HEK293 (cell line): ENCODE measurements at regions not wholly inside any gene's neighbourhood (a gene's known extent, or its start where the extent isn't known, plus 50 kb on each side); places are given as distances from the start of the nearest gene placed in this dataset.

Experiments used
- CTCF ChIA-PET: fragments of 350-600 bp; formaldehyde crosslinking; extraction: SDS; loops from one replicate; lab custom pipeline; 2021; ENCODE audit warnings: antibody characterized with exemption; lab: Yijun Ruan, JAX
- POLR2A ChIA-PET: fragments of 300-600 bp; formaldehyde crosslinking; extraction: SDS; loops from one replicate; lab custom pipeline; 2020; ENCODE audit warnings: antibody characterized with exemption, inconsistent platforms; lab: Yijun Ruan, JAX
- H3K27ac ChIP-seq: fragments of 200-500 bp; sonication (Bioruptor generic); 2 replicates; pipeline ENCODE4 v1.5.1; 2014; ENCODE audit warnings: low read depth, low read length, control low read depth, inconsistent platforms; ENCODE audit errors: extremely low read depth
- H3K36me3 ChIP-seq, 2 experiments: fragments of 200-500 bp in 1 of 2; sonication (Bioruptor generic) in 1 of 2; 1 replicate in 1 of 2; 2 replicates in 1 of 2; pipeline ENCODE4 v1.5.1; 2014 to 2017; ENCODE audit warnings: inconsistent platforms in 2 of 2, low read length in 2 of 2; ENCODE audit not compliant: control insufficient read depth in 2 of 2, insufficient read depth in 1 of 2
- H3K4me1 ChIP-seq: fragments of 200-500 bp; sonication (Bioruptor generic); 2 replicates; pipeline ENCODE4 v1.5.1; 2014; ENCODE audit warnings: mild to moderate bottlenecking, low read length, inconsistent platforms; ENCODE audit not compliant: control insufficient read depth, insufficient read depth
- H3K4me3 ChIP-seq: 2 replicates; pipeline ENCODE4 v1.5.1; 2011; ENCODE audit warnings: low read depth, mild to moderate bottlenecking, control low read depth, low read length, moderate library complexity
- H3K9me3 ChIP-seq: fragments of 200-500 bp; sonication (Bioruptor generic); 2 replicates; pipeline ENCODE4 v1.5.1; 2014; ENCODE audit warnings: low read depth, low read length, inconsistent platforms; ENCODE audit not compliant: control insufficient read depth, insufficient read depth
- CTCF ChIP-seq: fragments of 450-650 bp; formaldehyde crosslinking; IDR thresholded peaks from 2 replicates; pipeline ENCODE4 v1.5.1; 2016; ENCODE audit warnings: missing biosample characterization, missing genetic modification characterization
- KLF17 ChIP-seq: fragments of 450-650 bp; formaldehyde crosslinking; IDR thresholded peaks from 2 replicates; pipeline ENCODE4 v1.5.1; 2016; ENCODE audit warnings: missing biosample characterization, missing genetic modification characterization
- KLF9 ChIP-seq: fragments of 450-650 bp; formaldehyde crosslinking; IDR thresholded peaks from 2 replicates; pipeline ENCODE4 v1.5.1; 2016; ENCODE audit warnings: missing biosample characterization, missing genetic modification characterization, low read depth
- PBX3 ChIP-seq: sonication (generic); formaldehyde crosslinking; IDR thresholded peaks from 2 replicates; pipeline ENCODE4 v1.8.1; 2022; ENCODE audit warnings: mild to moderate bottlenecking, moderate library complexity, missing genetic modification reagents
- YY1 ChIP-seq: fragments of 450-650 bp; formaldehyde crosslinking; IDR thresholded peaks from 2 replicates; pipeline ENCODE4 v1.5.1; 2018; ENCODE audit warnings: missing biosample characterization, missing genetic modification characterization
- ZBTB17 ChIP-seq: fragments of 450-650 bp; formaldehyde crosslinking; IDR thresholded peaks from 2 replicates; pipeline ENCODE4 v1.5.1; 2016; ENCODE audit warnings: missing biosample characterization, missing genetic modification characterization
- ZFP37 ChIP-seq: fragments of 450-650 bp; formaldehyde crosslinking; IDR thresholded peaks from 2 replicates; pipeline ENCODE4 v1.5.1; 2016; ENCODE audit warnings: missing biosample characterization, missing genetic modification characterization
- ZNF223 ChIP-seq: fragments of 450-650 bp; formaldehyde crosslinking; IDR thresholded peaks from 2 replicates; pipeline ENCODE4 v1.5.1; 2016; ENCODE audit warnings: missing biosample characterization, missing genetic modification characterization
- ZNF266 ChIP-seq: fragments of 450-650 bp; formaldehyde crosslinking; IDR thresholded peaks from 2 replicates; pipeline ENCODE4 v1.5.1; 2016; ENCODE audit warnings: missing biosample characterization, missing genetic modification characterization, low read depth
- ZNF274 ChIP-seq, 2 experiments: fragments of 200-500 bp in 1 of 2; fragments of 450-650 bp in 1 of 2; sonication (Bioruptor generic) in 1 of 2; formaldehyde crosslinking in 1 of 2; IDR thresholded peaks; 2 replicates each; pipeline versions ENCODE4 v1.5.1 to v1.6.1; 2014 to 2016; ENCODE audit warnings: borderline replicate concordance in 1 of 2, inconsistent platforms in 1 of 2, low read length in 1 of 2, missing biosample characterization in 1 of 2, missing genetic modification characterization in 1 of 2
- ZNF354C ChIP-seq: fragments of 450-650 bp; formaldehyde crosslinking; IDR thresholded peaks from 2 replicates; pipeline ENCODE4 v1.5.1; 2016; ENCODE audit warnings: missing biosample characterization, missing genetic modification characterization, low read depth, borderline replicate concordance
- ZNF366 ChIP-seq: fragments of 450-650 bp; formaldehyde crosslinking; conservative IDR thresholded peaks from 2 replicates; pipeline ENCODE4 v1.5.1; 2016; ENCODE audit warnings: missing biosample characterization, missing genetic modification characterization
- ZNF37A ChIP-seq: fragments of 450-650 bp; IDR thresholded peaks from 2 replicates; pipeline ENCODE4 v1.5.1; 2018; ENCODE audit warnings: missing biosample characterization, missing genetic modification characterization
- ZNF394 ChIP-seq: fragments of 450-650 bp; formaldehyde crosslinking; IDR thresholded peaks from 2 replicates; pipeline ENCODE4 v1.5.1; 2016; ENCODE audit warnings: missing biosample characterization, missing genetic modification characterization, mild to moderate bottlenecking, moderate library complexity, borderline replicate concordance
- ZNF510 ChIP-seq: fragments of 450-650 bp; formaldehyde crosslinking; IDR thresholded peaks from 2 replicates; pipeline ENCODE4 v1.5.1; 2018; ENCODE audit warnings: mild to moderate bottlenecking, missing genetic modification characterization, missing biosample characterization; ENCODE audit not compliant: insufficient replicate concordance
- ZNF610 ChIP-seq: fragments of 450-650 bp; formaldehyde crosslinking; IDR thresholded peaks from 2 replicates; pipeline ENCODE4 v1.5.1; 2016; ENCODE audit warnings: missing biosample characterization, missing genetic modification characterization, borderline replicate concordance
- ZNF624 ChIP-seq: fragments of 450-650 bp; formaldehyde crosslinking; IDR thresholded peaks from 2 replicates; pipeline ENCODE4 v1.5.1; 2017; ENCODE audit warnings: missing biosample characterization, missing genetic modification characterization
- ZNF670 ChIP-seq: fragments of 450-650 bp; formaldehyde crosslinking; IDR thresholded peaks from 2 replicates; pipeline ENCODE4 v1.5.1; 2016; ENCODE audit warnings: missing biosample characterization, missing genetic modification characterization, low read depth
- ZNF747 ChIP-seq: fragments of 450-650 bp; formaldehyde crosslinking; IDR thresholded peaks from 2 replicates; pipeline ENCODE4 v1.5.1; 2016; ENCODE audit warnings: missing biosample characterization, missing genetic modification characterization
- ZSCAN18 ChIP-seq: fragments of 450-650 bp; formaldehyde crosslinking; IDR thresholded peaks from 2 replicates; pipeline ENCODE4 v1.5.1; 2016; ENCODE audit warnings: missing biosample characterization, missing genetic modification characterization
- TF ChIP-seq, protein P1 (sequence below): fragments of 450-650 bp; formaldehyde crosslinking; IDR thresholded peaks from 2 replicates; pipeline ENCODE4 v1.5.1; 2016; ENCODE audit warnings: missing biosample characterization, missing genetic modification characterization
- TF ChIP-seq, protein P2 (sequence below): fragments of 450-650 bp; formaldehyde crosslinking; IDR thresholded peaks from 2 replicates; pipeline ENCODE4 v1.5.1; 2016; ENCODE audit warnings: missing biosample characterization, missing genetic modification characterization

- H3K4me1 ChIP-seq = no peaks in the 10 kb centered on the region
- CTCF ChIA-PET = interaction anchor here (0.7 kb wide), 1 partner anchor 29 kb away, joined by 3 read pairs; no protein-coding TSS in a partner anchor
- no peak overlapping the region for H3K4me3 ChIP-seq
- POLR2A ChIA-PET = no interaction called here
- H3K27ac ChIP-seq = no peak overlapping the region
- no peaks in the 10 kb centered on the region for H3K9me3 ChIP-seq
- no peaks in the 10 kb centered on the region for H3K36me3 ChIP-seq
- TF ChIP-seq ZNF670 (no peak), ZBTB17 (no peak), KLF9 (tag by site-specific recombination) (no peak), ZNF394 (tag by site-specific recombination) (no peak), ZNF747 (no peak)
- TF ChIP-seq, protein P1, sequence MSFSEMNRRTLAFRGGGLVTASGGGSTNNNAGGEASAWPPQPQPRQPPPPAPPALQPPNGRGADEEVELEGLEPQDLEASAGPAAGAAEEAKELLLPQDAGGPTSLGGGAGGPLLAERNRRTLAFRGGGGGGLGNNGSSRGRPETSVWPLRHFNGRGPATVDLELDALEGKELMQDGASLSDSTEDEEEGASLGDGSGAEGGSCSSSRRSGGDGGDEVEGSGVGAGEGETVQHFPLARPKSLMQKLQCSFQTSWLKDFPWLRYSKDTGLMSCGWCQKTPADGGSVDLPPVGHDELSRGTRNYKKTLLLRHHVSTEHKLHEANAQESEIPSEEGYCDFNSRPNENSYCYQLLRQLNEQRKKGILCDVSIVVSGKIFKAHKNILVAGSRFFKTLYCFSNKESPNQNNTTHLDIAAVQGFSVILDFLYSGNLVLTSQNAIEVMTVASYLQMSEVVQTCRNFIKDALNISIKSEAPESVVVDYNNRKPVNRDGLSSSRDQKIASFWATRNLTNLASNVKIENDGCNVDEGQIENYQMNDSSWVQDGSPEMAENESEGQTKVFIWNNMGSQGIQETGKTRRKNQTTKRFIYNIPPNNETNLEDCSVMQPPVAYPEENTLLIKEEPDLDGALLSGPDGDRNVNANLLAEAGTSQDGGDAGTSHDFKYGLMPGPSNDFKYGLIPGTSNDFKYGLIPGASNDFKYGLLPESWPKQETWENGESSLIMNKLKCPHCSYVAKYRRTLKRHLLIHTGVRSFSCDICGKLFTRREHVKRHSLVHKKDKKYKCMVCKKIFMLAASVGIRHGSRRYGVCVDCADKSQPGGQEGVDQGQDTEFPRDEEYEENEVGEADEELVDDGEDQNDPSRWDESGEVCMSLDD (tag by site-specific recombination) = no peak
These were observed 251.9 kb upstream of the ZNF32 start for GRCh38 chr10:43900571-43900970.

DNA sequence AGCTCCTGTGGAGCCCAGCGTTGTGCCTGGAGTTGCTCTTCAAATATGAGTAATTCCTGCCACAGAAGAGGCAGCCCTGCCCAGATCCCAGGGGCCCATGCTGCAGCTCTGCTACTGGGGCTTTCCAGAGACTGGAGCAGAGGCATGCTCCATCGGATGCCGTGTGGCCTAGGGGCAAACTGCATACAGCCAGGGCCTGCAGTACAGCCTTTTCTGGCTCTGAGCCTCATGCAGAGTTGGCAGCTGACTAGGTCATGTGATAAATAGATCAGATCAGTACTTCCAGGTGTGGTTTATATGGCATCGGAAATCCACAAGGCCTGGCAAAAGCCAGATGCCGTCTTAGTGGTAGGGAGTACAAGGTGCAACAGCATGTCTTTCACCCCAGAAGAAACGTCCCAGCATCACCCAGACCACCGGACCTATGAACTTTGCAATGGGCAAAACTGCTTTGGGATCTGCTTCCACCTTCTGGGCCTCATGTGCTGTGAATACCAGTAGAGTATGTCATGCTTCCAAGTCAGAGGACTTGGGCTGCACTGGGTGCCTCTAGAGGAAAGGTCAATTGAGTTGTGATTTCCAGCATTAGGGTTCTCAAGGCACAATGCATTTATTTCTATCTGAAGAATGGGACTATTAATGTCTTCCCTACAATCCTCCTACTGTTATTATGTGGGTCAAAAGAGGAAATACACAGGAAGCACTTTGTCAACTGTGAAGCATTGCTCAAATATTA, 250.7 kb upstream of the ZNF32 start:
- H3K4me1 ChIP-seq = no peaks in the 10 kb centered on the region
- ChIA-PET POLR2A (no interaction called here), CTCF (no interaction called here)
- TF ChIP-seq CTCF = no peak
- TF ChIP-seq, protein P2, sequence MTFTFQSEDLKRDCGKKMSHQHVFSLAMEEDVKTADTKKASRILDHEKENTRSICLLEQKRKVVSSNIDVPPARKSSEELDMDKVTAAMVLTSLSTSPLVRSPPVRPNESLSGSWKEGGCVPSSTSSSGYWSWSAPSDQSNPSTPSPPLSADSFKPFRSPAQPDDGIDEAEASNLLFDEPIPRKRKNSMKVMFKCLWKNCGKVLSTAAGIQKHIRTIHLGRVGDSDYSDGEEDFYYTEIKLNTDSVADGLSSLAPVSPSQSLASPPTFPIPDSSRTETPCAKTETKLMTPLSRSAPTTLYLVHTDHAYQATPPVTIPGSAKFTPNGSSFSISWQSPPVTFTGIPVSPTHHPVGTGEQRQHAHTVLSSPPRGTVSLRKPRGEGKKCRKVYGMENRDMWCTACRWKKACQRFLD (tag by site-specific recombination) = no peak
- no peak for TF ChIP-seq KLF17
- no peak for TF ChIP-seq ZFP37 (tag by site-specific recombination)
- TF ChIP-seq ZSCAN18 = no peak
- TF ChIP-seq ZNF223 = no peak
- no peak for TF ChIP-seq ZNF610 (tag by site-specific recombination)
- no peak for TF ChIP-seq ZNF274 (IDR thresholded peaks at IDR 0.05; ENCODE audit: low read length)
- TF ChIP-seq ZNF274 (tag by site-specific recombination; IDR thresholded peaks at IDR 0.05; ENCODE audit: borderline replicate concordance) = no peak
- TF ChIP-seq ZNF266 = no peak
- no peak for TF ChIP-seq ZNF366
- TF ChIP-seq YY1 = no peak
- TF ChIP-seq ZNF37A (tag by site-specific recombination) = no peak
- no peak for TF ChIP-seq ZNF624 (tag by site-specific recombination)
- TF ChIP-seq PBX3 (CRISPR knock-in tag) = no peak
- TF ChIP-seq ZNF354C (tag by site-specific recombination) = no peak
- TF ChIP-seq ZNF510 (tag by site-specific recombination) = no peak
- no peaks in the 10 kb centered on the region for H3K9me3 ChIP-seq
- no peak overlapping the region for H3K27ac ChIP-seq
- no peak overlapping the region for H3K4me3 ChIP-seq
- H3K36me3 ChIP-seq = no peaks in the 10 kb centered on the region
